Neural progenitor cell (in vitro differentiated cells): ENCODE measurements at regions not wholly inside any gene's neighbourhood (a gene's known extent, or its start where the extent isn't known, plus 50 kb on each side); places are given as distances from the start of the nearest gene placed in this dataset.

Experiments
- CTCF ChIP-seq: fragments of 200-600 bp; sonication (generic); IDR thresholded peaks from 2 replicates; pipeline ENCODE4 v1.5.1; 2017; ENCODE audit warnings: antibody characterized with exemption, mild to moderate bottlenecking
- EZH2phosphoT487 ChIP-seq: fragments of 200-600 bp; sonication (generic); IDR thresholded peaks from 2 replicates; pipeline ENCODE4 v1.6.1; 2017; ENCODE audit warnings: antibody characterized with exemption

GRCh38 chr5:172525996-172526360, 71.7 kb upstream of the SH3PXD2B start:
- TF ChIP-seq CTCF, result no peak
- TF ChIP-seq EZH2phosphoT487, result no peak
